HUES6 (cell line): ENCODE measurements at regions not wholly inside any gene's neighbourhood (a gene's known extent, or its start where the extent isn't known, plus 50 kb on each side); places are given as distances from the start of the nearest gene placed in this dataset.

Source experiments
- H3K27ac ChIP-seq: 2 replicates; pipeline ENCODE4 v1.7.0; 2013; ENCODE audit warnings: low read depth, mild to moderate bottlenecking, low read length, inconsistent platforms
- H3K27me3 ChIP-seq: 2 replicates; pipeline ENCODE4 v1.6.1; 2013; ENCODE audit warnings: low read length; ENCODE audit not compliant: control insufficient read depth, insufficient read depth
- H3K36me3 ChIP-seq: 2 replicates; pipeline ENCODE4 v1.6.1; 2013; ENCODE audit warnings: low read length; ENCODE audit not compliant: control insufficient read depth, insufficient read depth
- H3K4me1 ChIP-seq: 2 replicates; pipeline ENCODE4 v1.6.1; 2013; ENCODE audit warnings: low read length; ENCODE audit not compliant: control insufficient read depth, insufficient read depth
- H3K4me3 ChIP-seq: 2 replicates; pipeline ENCODE4 v1.5.1; 2013; ENCODE audit warnings: low read depth, low read length
- H3K9ac ChIP-seq: one replicate; pipeline ENCODE4 v1.6.1; 2013; ENCODE audit warnings: mild to moderate bottlenecking, low read length
- H3K9me3 ChIP-seq: 2 replicates; pipeline ENCODE4 v1.6.1; 2013; ENCODE audit warnings: low read depth, low read length; ENCODE audit not compliant: control insufficient read depth, insufficient read depth

- Histone ChIP-seq H3K9me3 (peaks cover 14% of the 10 kb centered on the region), H3K27ac (no peak overlapping the region), H3K4me1 (no peaks in the 10 kb centered on the region), H3K36me3 (no peaks in the 10 kb centered on the region), H3K27me3 (no peaks in the 10 kb centered on the region), H3K4me3 (no peak overlapping the region), H3K9ac (no peak overlapping the region)
Measured at GRCh38 chr20:20850407-20850806, 138.0 kb upstream of the RALGAPA2 start.

GRCh38 chr20:20849161-20849560, 136.7 kb upstream of the RALGAPA2 start:
- H3K9me3 ChIP-seq, result peaks cover 14% of the 10 kb centered on the region
- H3K27me3 ChIP-seq, result no peaks in the 10 kb centered on the region
- H3K36me3 ChIP-seq, result no peaks in the 10 kb centered on the region
- H3K9ac ChIP-seq, result no peak overlapping the region
- H3K4me3 ChIP-seq, result no peak overlapping the region
- H3K4me1 ChIP-seq, result no peaks in the 10 kb centered on the region
- H3K27ac ChIP-seq, result no peak overlapping the region

- H3K9me3 ChIP-seq, result peaks cover 4% of the 10 kb centered on the region
- H3K4me3 ChIP-seq, result no peak overlapping the region
- H3K27me3 ChIP-seq, result no peaks in the 10 kb centered on the region
- no peaks in the 10 kb centered on the region for H3K4me1 ChIP-seq
- H3K36me3 ChIP-seq, result no peaks in the 10 kb centered on the region
- no peak overlapping the region for H3K9ac ChIP-seq
- H3K27ac ChIP-seq, result no peak overlapping the region
Measured at GRCh38 chr20:20847814-20848213, 135.4 kb upstream of the RALGAPA2 start.

GRCh38 chr20:20843982-20844381, 131.5 kb upstream of the RALGAPA2 start:
- H3K9me3 ChIP-seq, result no peaks in the 10 kb centered on the region
- no peak overlapping the region for H3K9ac ChIP-seq
- no peaks in the 10 kb centered on the region for H3K4me1 ChIP-seq
- H3K27me3 ChIP-seq, result no peaks in the 10 kb centered on the region
- H3K4me3 ChIP-seq, result no peak overlapping the region
- H3K36me3 ChIP-seq, result no peaks in the 10 kb centered on the region
- no peak overlapping the region for H3K27ac ChIP-seq

GRCh38 chr20:20839771-20840170, 127.3 kb upstream of the RALGAPA2 start:
- no peaks in the 10 kb centered on the region for H3K9me3 ChIP-seq
- no peak overlapping the region for H3K9ac ChIP-seq
- H3K4me3 ChIP-seq, result no peak overlapping the region
- no peaks in the 10 kb centered on the region for H3K4me1 ChIP-seq
- H3K27me3 ChIP-seq, result peaks cover 8% of the 10 kb centered on the region; the same call in 1 of the 2 replicates
- H3K27ac ChIP-seq, result no peak overlapping the region
- H3K36me3 ChIP-seq, result no peaks in the 10 kb centered on the region

- Histone ChIP-seq H3K36me3 (no peaks in the 10 kb centered on the region), H3K9me3 (no peaks in the 10 kb centered on the region), H3K4me1 (no peaks in the 10 kb centered on the region), H3K4me3 (no peak overlapping the region), H3K27ac (no peak overlapping the region), H3K27me3 (peaks cover 8% of the 10 kb centered on the region; the same call in 1 of the 2 replicates), H3K9ac (no peak overlapping the region)
Measured at GRCh38 chr20:20837574-20838021, 125.2 kb upstream of the RALGAPA2 start.

- peaks cover 8% of the 10 kb centered on the region; the same call in 1 of the 2 replicates for H3K27me3 ChIP-seq
- no peak overlapping the region for H3K9ac ChIP-seq
- no peaks in the 10 kb centered on the region for H3K4me1 ChIP-seq
- no peak overlapping the region for H3K27ac ChIP-seq
- H3K36me3 ChIP-seq, result no peaks in the 10 kb centered on the region
- H3K9me3 ChIP-seq, result no peaks in the 10 kb centered on the region
- H3K4me3 ChIP-seq, result no peak overlapping the region
Measured at GRCh38 chr20:20836836-20837235, 124.4 kb upstream of the RALGAPA2 start.

GRCh38 chr20:20835897-20836296, 123.5 kb upstream of the RALGAPA2 start:
- Histone ChIP-seq H3K27me3 (peaks cover 8% of the 10 kb centered on the region; the same call in 1 of the 2 replicates), H3K9ac (no peak overlapping the region), H3K27ac (no peak overlapping the region), H3K4me1 (no peaks in the 10 kb centered on the region), H3K9me3 (no peaks in the 10 kb centered on the region; the same call in 1 of the 2 replicates), H3K4me3 (no peak overlapping the region), H3K36me3 (no peaks in the 10 kb centered on the region)

- Histone ChIP-seq H3K4me1 (no peaks in the 10 kb centered on the region), H3K36me3 (no peaks in the 10 kb centered on the region), H3K4me3 (no peak overlapping the region)
Measured at GRCh38 chr20:20834008-20834407, 121.6 kb upstream of the RALGAPA2 start.

GRCh38 chr20:20832715-20833114, 120.3 kb upstream of the RALGAPA2 start:
- Histone ChIP-seq H3K27ac (no peak overlapping the region), H3K9ac (no peak overlapping the region), H3K27me3 (peaks cover 8% of the 10 kb centered on the region; the same call in 1 of the 2 replicates), H3K36me3 (no peaks in the 10 kb centered on the region), H3K9me3 (peaks cover 19% of the 10 kb centered on the region), H3K4me3 (no peak overlapping the region), H3K4me1 (no peaks in the 10 kb centered on the region)

More at GRCh38 chr20:20834008-20834407, 121.6 kb upstream of the RALGAPA2 start:
- Histone ChIP-seq H3K27me3 (peaks cover 8% of the 10 kb centered on the region; the same call in 1 of the 2 replicates), H3K27ac (no peak overlapping the region), H3K9me3 (peaks cover 15% of the 10 kb centered on the region), H3K9ac (no peak overlapping the region)

GRCh38 chr20:20831794-20832193, 119.3 kb upstream of the RALGAPA2 start:
- Histone ChIP-seq H3K27me3 (peaks cover 13% of the 10 kb centered on the region; the same call in 1 of the 2 replicates), H3K27ac (no peak overlapping the region), H3K4me1 (no peaks in the 10 kb centered on the region), H3K36me3 (no peaks in the 10 kb centered on the region), H3K9ac (no peak overlapping the region), H3K4me3 (no peak overlapping the region), H3K9me3 (peaks cover 19% of the 10 kb centered on the region)
